ENCODE measurements at regions not wholly inside any gene's neighbourhood (a gene's known extent, or its start where the extent isn't known, plus 50 kb on each side); places are given as distances from the start of the nearest gene placed in this dataset.

- no peaks in the 10 kb centered on the region for H3K9me3 ChIP-seq (ENCODE audit: insufficient read depth, low read length)
- H3K36me3 ChIP-seq (ENCODE audit: low read length), result no peaks in the 10 kb centered on the region
- H3K27ac ChIP-seq (ENCODE audit: low read depth, low read length), result no peak overlapping the region
- H3K27me3 ChIP-seq (ENCODE audit: low read length), result no peaks in the 10 kb centered on the region; the same call in 1 of the 2 replicates
- H3K4me3 ChIP-seq (ENCODE audit: insufficient read depth, low read length, poor library complexity, severe bottlenecking), result no peak overlapping the region
- no peak overlapping the region for H3K9ac ChIP-seq (ENCODE audit: low read length)
- no peaks in the 10 kb centered on the region for H3F3A ChIP-seq (ENCODE audit: insufficient read depth)
- H3K79me2 ChIP-seq (ENCODE audit: insufficient read depth, low read length), result no peaks in the 10 kb centered on the region
- no peak for TF ChIP-seq CTCF (IDR thresholded peaks at IDR 0.05; ENCODE audit: insufficient read depth, low read length, poor library complexity, severe bottlenecking)
- TF ChIP-seq EZH2phosphoT487 (conservative IDR thresholded peaks at IDR 0.05; ENCODE audit: low read length), result no peak
- H3K9me2 ChIP-seq (replicated peaks; ENCODE audit: insufficient read depth, low read length), result no peaks in the 10 kb centered on the region
- no peak overlapping the region for H3K4me2 ChIP-seq (ENCODE audit: low read depth, low read length, poor library complexity, severe bottlenecking)
- H2AFZ ChIP-seq (ENCODE audit: low read depth, low read length, severe bottlenecking), result no peak overlapping the region
- no peaks in the 10 kb centered on the region for H4K20me1 ChIP-seq (ENCODE audit: low read depth, low read length)
These were observed 256.5 kb upstream of the HMGA2 start for GRCh38 chr12:65567820-65568219.

- H3K9me2 ChIP-seq (replicated peaks; ENCODE audit: insufficient read depth, low read length), result no peaks in the 10 kb centered on the region
- H3K9me3 ChIP-seq (ENCODE audit: insufficient read depth, low read length), result no peaks in the 10 kb centered on the region
- H3K4me3 ChIP-seq (ENCODE audit: insufficient read depth, low read length, poor library complexity, severe bottlenecking), result no peak overlapping the region
- no peak overlapping the region for H3K27ac ChIP-seq (ENCODE audit: low read depth, low read length)
- H3K36me3 ChIP-seq (ENCODE audit: low read length), result no peaks in the 10 kb centered on the region
- H3K27me3 ChIP-seq (ENCODE audit: low read length), result no peaks in the 10 kb centered on the region; the same call in 1 of the 2 replicates
- no peak overlapping the region for H3K4me2 ChIP-seq (ENCODE audit: low read depth, low read length, poor library complexity, severe bottlenecking)
- no peak overlapping the region for H3K9ac ChIP-seq (ENCODE audit: low read length)
- no peak overlapping the region for H2AFZ ChIP-seq (ENCODE audit: low read depth, low read length, severe bottlenecking)
- H4K20me1 ChIP-seq (ENCODE audit: low read depth, low read length), result no peaks in the 10 kb centered on the region
- no peak for TF ChIP-seq CTCF (IDR thresholded peaks at IDR 0.05; ENCODE audit: insufficient read depth, low read length, poor library complexity, severe bottlenecking)
- TF ChIP-seq EZH2phosphoT487 (conservative IDR thresholded peaks at IDR 0.05; ENCODE audit: low read length), result no peak
- H3K79me2 ChIP-seq (ENCODE audit: insufficient read depth, low read length), result no peaks in the 10 kb centered on the region
- no peaks in the 10 kb centered on the region for H3F3A ChIP-seq (ENCODE audit: insufficient read depth)
These were observed 255.8 kb upstream of the HMGA2 start for GRCh38 chr12:65568517-65568916.

GRCh38 chr12:65570451-65571130 lies 253.7 kb upstream of the HMGA2 start:
- no peaks in the 10 kb centered on the region for H3K9me3 ChIP-seq (ENCODE audit: insufficient read depth, low read length)
- no peak for TF ChIP-seq CTCF (IDR thresholded peaks at IDR 0.05; ENCODE audit: insufficient read depth, low read length, poor library complexity, severe bottlenecking)
- no peak for TF ChIP-seq EZH2phosphoT487 (conservative IDR thresholded peaks at IDR 0.05; ENCODE audit: low read length)

More at GRCh38 chr12:65570451-65571130, 253.7 kb upstream of the HMGA2 start:
- H3K27ac ChIP-seq (ENCODE audit: low read depth, low read length), result no peak overlapping the region
- no peaks in the 10 kb centered on the region for H3K9me2 ChIP-seq (replicated peaks; ENCODE audit: insufficient read depth, low read length)
- no peak overlapping the region for H3K4me2 ChIP-seq (ENCODE audit: low read depth, low read length, poor library complexity, severe bottlenecking)
- no peaks in the 10 kb centered on the region; the same call in 1 of the 2 replicates for H3K27me3 ChIP-seq (ENCODE audit: low read length)
- no peak overlapping the region for H3K4me3 ChIP-seq (ENCODE audit: insufficient read depth, low read length, poor library complexity, severe bottlenecking)
- no peak overlapping the region for H2AFZ ChIP-seq (ENCODE audit: low read depth, low read length, severe bottlenecking)
- no peaks in the 10 kb centered on the region for H3K79me2 ChIP-seq (ENCODE audit: insufficient read depth, low read length)
- no peaks in the 10 kb centered on the region for H3F3A ChIP-seq (ENCODE audit: insufficient read depth)
- no peak overlapping the region for H3K9ac ChIP-seq (ENCODE audit: low read length)
- no peaks in the 10 kb centered on the region for H4K20me1 ChIP-seq (ENCODE audit: low read depth, low read length)
- H3K36me3 ChIP-seq (ENCODE audit: low read length), result no peaks in the 10 kb centered on the region
